ENCODE measurements at regions not wholly inside any gene's neighbourhood (a gene's known extent, or its start where the extent isn't known, plus 50 kb on each side); places are given as distances from the start of the nearest gene placed in this dataset.

GRCh38 chr15:95486224-95486623 is 844.3 kb upstream of the NR2F2 start:
- H4K20me1 ChIP-seq (ENCODE audit: insufficient read depth), result no peaks in the 10 kb centered on the region
- no peak overlapping the region for H3K4me2 ChIP-seq
- H3K9ac ChIP-seq, result no peak overlapping the region
- H3K27ac ChIP-seq (ENCODE audit: low read depth in 2 of 2, low read length in 1 of 2), result no peak overlapping the region
- no peaks in the 10 kb centered on the region for H3K36me3 ChIP-seq (replicated peaks in 1 of 2; ENCODE audit: control insufficient read depth in 1 of 2, insufficient read depth in 2 of 2, low read length in 1 of 2)
- no peak overlapping the region for H2AFZ ChIP-seq (ENCODE audit: low read depth)
- no peaks in the 10 kb centered on the region for H3K79me2 ChIP-seq (ENCODE audit: insufficient read depth)
- 19% methylated on average over 5 of the region's 5 CpGs for WGBS (ENCODE audit: low lambda C conversion rate)
- ChIA-PET CTCF (no interaction called here), POLR2A (no interaction called here)
- H3K4me1 ChIP-seq (ENCODE audit: control insufficient read depth in 1 of 2, insufficient read depth in 2 of 2, low read depth in 1 of 2, low read length in 1 of 2), result no peaks in the 10 kb centered on the region
- no peak for TF ChIP-seq GATA2 (CRISPR knock-in tag; IDR thresholded peaks at IDR 0.05)
- no peak for TF ChIP-seq TCF12 (IDR thresholded peaks at IDR 0.05)
- TF ChIP-seq EP300 (IDR thresholded peaks at IDR 0.05; ENCODE audit: borderline replicate concordance in 1 of 2, low read depth in 1 of 2, low read length in 1 of 2), result no peak
- TF ChIP-seq TAF1 (IDR thresholded peaks at IDR 0.05; ENCODE audit: borderline replicate concordance, low read depth, low read length), result no peak
- no peak for TF ChIP-seq USF2 (IDR thresholded peaks at IDR 0.05; ENCODE audit: borderline replicate concordance, low read depth, low read length)
- H3K4me3 ChIP-seq (ENCODE audit: low read depth in 2 of 2, low read length in 1 of 2), result no peak overlapping the region
- no peaks in the 10 kb centered on the region for H3F3A ChIP-seq (replicated peaks; ENCODE audit: insufficient read depth)
- no peaks in the 10 kb centered on the region for H3K9me3 ChIP-seq
- no peak for DNase-seq
- no peaks in the 10 kb centered on the region for H3K9me2 ChIP-seq
- H3K27me3 ChIP-seq (ENCODE audit: insufficient read depth), result no peaks in the 10 kb centered on the region

GRCh38 chr15:95489103-95489502 is 841.4 kb upstream of the NR2F2 start:
- H3K9ac ChIP-seq, result no peak overlapping the region
- no peaks in the 10 kb centered on the region for H3K4me1 ChIP-seq (ENCODE audit: control insufficient read depth in 1 of 2, insufficient read depth in 2 of 2, low read depth in 1 of 2, low read length in 1 of 2)
- TF ChIP-seq MAX (IDR thresholded peaks at IDR 0.05; ENCODE audit: low read depth) (no peak), SMC3 (IDR thresholded peaks at IDR 0.05; ENCODE audit: low read depth, low read length) (no peak), USF1 (IDR thresholded peaks at IDR 0.05; ENCODE audit: borderline replicate concordance, low read depth) (no peak), GATA2 (CRISPR knock-in tag; IDR thresholded peaks at IDR 0.05) (no peak), ZBTB33 (IDR thresholded peaks at IDR 0.05; ENCODE audit: borderline replicate concordance, low read depth) (no peak), POLR2AphosphoS5 (IDR thresholded peaks at IDR 0.05; ENCODE audit: low read depth, low read length) (no peak), RFX5 (IDR thresholded peaks at IDR 0.05; ENCODE audit: low read length) (no peak), ELF1 (IDR thresholded peaks at IDR 0.05) (no peak), MXI1 (IDR thresholded peaks at IDR 0.05; ENCODE audit: low read depth, low read length) (no peak), TCF12 (IDR thresholded peaks at IDR 0.05) (no peak), REST (IDR thresholded peaks at IDR 0.05; ENCODE audit: low read depth, low read length) (no peak), EZH2phosphoT487 (IDR thresholded peaks at IDR 0.05; ENCODE audit: borderline replicate concordance, low read depth) (no peak), CTCF (IDR thresholded peaks at IDR 0.05) (no peak), FOSL2 (IDR thresholded peaks at IDR 0.05; ENCODE audit: borderline replicate concordance, low read depth) (no peak)
- no peak for DNase-seq
- no peaks in the 10 kb centered on the region for H3F3A ChIP-seq (replicated peaks; ENCODE audit: insufficient read depth)
- H3K4me2 ChIP-seq, result no peak overlapping the region
- no peaks in the 10 kb centered on the region for H4K20me1 ChIP-seq (ENCODE audit: insufficient read depth)
- ChIA-PET POLR2A (no interaction called here), CTCF (no interaction called here)
- no peak overlapping the region for H3K4me3 ChIP-seq (ENCODE audit: low read depth in 2 of 2, low read length in 1 of 2)
- no peaks in the 10 kb centered on the region for H3K9me3 ChIP-seq
- H3K9me2 ChIP-seq, result no peaks in the 10 kb centered on the region
- H3K27ac ChIP-seq (ENCODE audit: low read depth in 2 of 2, low read length in 1 of 2), result no peak overlapping the region
- H3K79me2 ChIP-seq (ENCODE audit: insufficient read depth), result no peaks in the 10 kb centered on the region; the same call in 1 of the 2 replicates
- no peaks in the 10 kb centered on the region for H3K36me3 ChIP-seq (replicated peaks in 1 of 2; ENCODE audit: control insufficient read depth in 1 of 2, insufficient read depth in 2 of 2, low read length in 1 of 2)
- 6% methylated on average over 5 of the region's 5 CpGs for WGBS (ENCODE audit: low lambda C conversion rate)
- H3K27me3 ChIP-seq (ENCODE audit: insufficient read depth), result no peaks in the 10 kb centered on the region
- no peak overlapping the region for H2AFZ ChIP-seq (ENCODE audit: low read depth)
